Stimulated activated naive CD8-positive, alpha-beta T cell treated with anti-CD3 and anti-CD28 coated beads, Interleukin-15, Interleukin-2, amounts not matched to agents 100 U/mL and 50 U/mL, for 24 hours (primary cell): ENCODE measurements at regions not wholly inside any gene's neighbourhood (a gene's known extent, or its start where the extent isn't known, plus 50 kb on each side); places are given as distances from the start of the nearest gene placed in this dataset.
"Not testable (repeated sequence)": the region's sequence is repeated elsewhere in the genome, so short reads cannot be mapped to it uniquely, and the experiment has no call there.

Source experiments
- ATAC-seq: fragments of 150-1000 bp; cut with Tn5 transposase; one replicate; pipeline ENCODE4 v1.10.0; 2021
- DNase-seq: peaks from one replicate; pipeline ENCODE4 v3.0.0; 2021

GRCh38 chr4:34328939-34329338, 1915.4 kb downstream of the ARAP2 start:
- DNase-seq (no peak), ATAC-seq (no peak)

GRCh38 chr4:34335156-34335555, 1909.2 kb downstream of the ARAP2 start:
- ATAC-seq, DNase-seq: not testable (repeated sequence)

DNA sequence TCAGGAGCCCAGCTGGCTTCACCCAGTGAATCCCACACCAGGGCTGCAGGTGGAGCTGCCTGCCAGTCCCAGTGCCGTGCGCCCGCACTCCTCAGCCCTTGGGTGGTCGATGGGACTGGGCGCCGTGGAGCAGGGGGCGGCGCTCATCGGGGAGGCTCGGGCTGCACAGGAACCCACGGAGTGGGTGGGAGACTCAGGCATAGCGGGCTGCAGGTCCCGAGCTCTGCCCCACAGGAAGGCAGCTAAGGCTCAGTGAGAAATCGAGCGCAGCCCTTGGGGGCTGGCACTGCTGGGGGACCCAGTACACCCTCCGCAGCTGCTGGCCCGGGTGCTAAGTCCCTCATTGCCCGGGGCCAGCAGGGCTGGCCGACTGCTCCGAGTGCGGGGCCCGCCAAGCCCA, 1908.8 kb downstream of the ARAP2 start:
- not testable (repeated sequence) for DNase-seq, ATAC-seq

DNA sequence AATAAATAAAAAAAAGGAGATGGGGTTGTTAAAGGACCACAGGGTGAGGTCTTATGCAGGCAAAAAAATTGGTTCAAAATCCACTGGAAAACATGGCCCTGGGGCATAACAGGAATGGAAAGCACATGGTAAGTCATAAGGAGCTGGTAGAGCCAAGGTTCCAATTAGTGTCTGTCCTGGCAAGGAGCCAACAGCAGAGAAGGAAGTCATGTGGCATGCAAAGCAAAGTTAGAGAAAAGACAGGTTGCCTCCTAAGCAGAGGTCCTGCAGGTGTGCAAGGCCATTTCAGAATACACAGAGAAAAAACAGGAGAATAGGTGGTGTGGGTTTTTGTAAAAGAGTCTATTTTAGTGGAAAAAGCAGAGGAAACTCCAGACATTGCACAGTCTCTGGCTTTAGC, 1881.7 kb downstream of the ARAP2 start:
- DNase-seq (no peak), ATAC-seq (no peak)

DNA sequence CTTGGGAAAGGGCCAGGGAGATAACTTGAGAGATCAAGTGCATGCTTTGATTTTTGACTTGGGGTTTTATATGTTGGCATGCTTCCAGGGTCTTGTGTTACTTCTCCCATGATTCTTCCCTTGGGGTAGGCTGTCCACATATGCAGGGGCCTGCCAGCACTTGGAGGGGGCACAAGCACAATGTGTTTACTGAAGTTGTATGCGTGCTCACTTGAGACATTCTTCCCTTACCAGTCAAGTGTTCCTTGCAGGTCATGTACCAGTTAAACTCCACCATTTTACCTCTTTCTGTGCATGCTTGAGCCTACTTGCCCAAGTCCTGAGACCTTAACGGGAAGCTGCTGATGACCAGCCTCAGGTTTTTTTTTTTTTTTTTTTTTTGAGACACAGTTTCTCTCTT, 1880.5 kb downstream of the ARAP2 start:
- no peak for DNase-seq
- no peak for ATAC-seq

DNA sequence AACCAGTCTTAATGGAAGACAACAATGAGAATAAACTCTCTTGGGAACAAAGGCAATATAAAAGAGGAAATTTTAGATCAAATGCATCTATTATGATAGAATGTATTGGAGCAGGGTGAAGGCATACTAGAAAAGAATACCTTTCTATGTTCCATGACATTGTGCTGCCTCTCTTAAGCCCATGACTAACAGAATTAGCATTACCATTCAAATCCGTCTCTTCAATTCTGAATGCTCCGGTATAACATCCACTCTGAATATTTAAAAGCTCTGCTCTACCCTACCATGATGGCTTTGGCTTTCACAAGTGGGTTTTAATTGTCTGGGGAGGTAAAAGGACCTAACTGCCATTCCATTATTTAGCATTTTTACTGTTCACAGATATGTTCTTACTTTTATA, 1878.4 kb downstream of the ARAP2 start:
- DNase-seq (no peak), ATAC-seq (no peak)

GRCh38 chr4:34371676-34372075, 1872.6 kb downstream of the ARAP2 start:
- no peak for ATAC-seq
- no peak for DNase-seq

- ATAC-seq (no peak), DNase-seq (no peak)
These were observed 1871.5 kb downstream of the ARAP2 start for GRCh38 chr4:34372815-34373214.

- no peak for ATAC-seq
- no peak for DNase-seq
These were observed 1870.9 kb downstream of the ARAP2 start for GRCh38 chr4:34373456-34373855.

DNA sequence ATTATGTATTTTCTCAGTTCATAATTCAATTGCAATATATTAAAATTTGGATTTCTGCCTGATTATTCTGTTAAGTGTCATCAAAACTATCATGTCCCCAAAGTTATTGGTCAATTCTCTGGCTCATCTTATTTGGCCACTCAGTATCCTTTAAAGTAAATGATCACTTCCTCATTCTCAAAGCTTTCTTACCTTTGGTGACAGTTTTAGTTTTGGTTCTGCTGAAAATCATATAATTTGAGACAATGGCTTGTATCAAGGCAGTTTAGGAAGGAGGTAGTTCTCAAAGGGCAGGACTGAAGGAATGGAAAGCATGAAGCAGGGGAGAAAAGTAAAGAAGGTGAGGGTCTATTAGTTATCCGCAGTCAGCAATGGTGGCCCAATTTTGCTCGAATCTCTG, 1832.1 kb downstream of the ARAP2 start:
- DNase-seq (no peak), ATAC-seq (no peak)

GRCh38 chr4:34412911-34413310, 1831.4 kb downstream of the ARAP2 start:
- DNase-seq (no peak), ATAC-seq (no peak)

- DNase-seq: no peak
- no peak for ATAC-seq
These were observed 1827.2 kb downstream of the ARAP2 start for GRCh38 chr4:34417160-34417559.

DNA sequence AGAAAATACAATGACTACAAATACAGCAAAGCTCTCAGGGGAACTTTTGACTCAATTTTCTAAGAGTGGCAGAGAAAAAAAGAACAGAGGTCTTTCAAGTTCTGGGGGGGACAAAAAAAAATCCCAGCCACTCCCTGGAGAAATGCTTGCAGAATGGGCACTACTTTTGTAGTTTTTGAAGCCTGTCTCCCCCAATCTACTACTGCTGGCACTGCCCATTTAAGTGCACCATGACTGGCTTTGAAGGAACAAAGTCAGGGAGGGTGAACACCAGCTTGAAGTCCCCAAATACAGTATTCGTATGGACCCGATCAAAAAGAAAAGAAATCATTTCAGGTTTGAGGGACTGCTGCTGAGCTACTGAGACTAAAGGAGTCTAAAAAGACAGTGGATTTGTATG, 1824.4 kb downstream of the ARAP2 start:
- DNase-seq (no peak), ATAC-seq (no peak)

DNA sequence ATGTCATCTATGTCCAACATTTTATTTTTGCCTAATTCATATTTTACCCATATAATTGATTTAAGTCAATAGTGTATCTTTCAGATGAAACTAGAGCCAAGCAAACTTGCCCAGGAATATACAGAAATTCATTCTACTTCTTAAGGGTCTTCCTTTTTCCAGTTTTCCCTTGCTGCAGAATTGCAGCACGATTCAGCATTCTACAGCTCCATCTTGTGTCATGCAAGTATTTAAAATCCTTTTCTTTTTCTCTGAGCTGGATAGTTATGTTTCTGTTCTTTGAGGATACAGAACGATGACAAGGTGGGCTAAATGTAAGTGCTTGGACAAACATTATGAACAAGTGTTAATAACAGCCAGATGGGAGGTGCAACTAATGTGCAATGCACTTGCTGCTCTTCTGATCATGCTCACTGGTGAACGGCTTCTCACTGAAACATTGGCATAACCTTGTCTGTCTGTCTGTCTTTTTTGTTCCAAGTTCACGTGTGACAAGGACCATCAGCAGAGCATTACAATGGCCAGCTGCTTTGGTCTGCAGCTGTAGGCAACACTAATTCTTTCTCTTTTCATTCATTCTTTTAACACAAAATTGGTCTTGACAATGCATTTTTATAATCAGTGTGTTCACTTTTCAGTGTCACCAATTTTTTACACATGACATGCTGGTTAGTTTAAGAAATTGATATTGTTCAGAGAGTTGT, 1821.7 kb downstream of the ARAP2 start:
- DNase-seq: no peak
- no peak for ATAC-seq

GRCh38 chr4:34432706-34433105, 1811.6 kb downstream of the ARAP2 start:
- no peak for ATAC-seq

GRCh38 chr4:34434377-34434776, 1809.9 kb downstream of the ARAP2 start:
- not testable (repeated sequence) for DNase-seq, ATAC-seq

More at GRCh38 chr4:34432706-34433105, 1811.6 kb downstream of the ARAP2 start:
- DNase-seq: no peak

DNA sequence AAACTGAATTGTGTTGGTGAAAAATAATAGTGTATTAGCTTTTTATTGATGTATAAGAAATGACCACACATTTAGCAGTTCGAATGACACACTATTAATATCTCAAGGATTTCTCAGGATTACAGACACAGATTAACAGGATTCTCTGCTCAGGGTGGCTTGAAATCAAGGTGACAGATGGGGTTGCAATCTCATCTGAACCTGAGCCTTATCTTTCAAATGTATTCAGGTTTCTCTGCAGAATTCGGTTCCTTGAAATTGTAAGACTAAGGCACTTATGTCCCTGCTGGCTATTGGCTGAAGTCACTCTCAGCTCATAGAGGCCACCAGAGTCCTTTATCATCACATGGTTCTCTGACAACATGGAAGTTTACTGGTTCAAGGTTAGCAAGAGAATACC, 1780.1 kb downstream of the ARAP2 start:
- ATAC-seq (no peak), DNase-seq (no peak)

DNA sequence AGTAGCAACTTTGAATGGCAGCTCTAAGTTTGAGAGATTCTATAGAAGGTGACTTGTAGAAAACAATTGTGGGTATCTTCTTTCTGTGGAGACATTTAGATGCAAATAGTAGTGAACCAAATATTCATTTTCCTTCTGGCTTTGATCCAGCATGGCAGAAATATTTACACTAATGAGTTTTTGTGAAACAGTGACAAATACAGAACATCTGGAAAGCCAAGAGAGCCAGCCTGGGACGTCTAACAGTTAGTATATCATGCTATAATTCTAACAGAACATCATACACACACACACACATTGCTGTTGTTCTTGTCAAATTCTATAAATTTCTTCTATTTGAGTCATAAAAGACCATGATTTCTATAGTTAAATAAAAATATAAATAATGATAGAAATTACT, 1777.9 kb downstream of the ARAP2 start:
- DNase-seq: no peak

GRCh38 chr4:34469516-34469915, 1774.8 kb downstream of the ARAP2 start:
- DNase-seq (no peak), ATAC-seq (no peak)

More for the DNA sequence above, 1777.9 kb downstream of the ARAP2 start:
- no peak for ATAC-seq

DNA sequence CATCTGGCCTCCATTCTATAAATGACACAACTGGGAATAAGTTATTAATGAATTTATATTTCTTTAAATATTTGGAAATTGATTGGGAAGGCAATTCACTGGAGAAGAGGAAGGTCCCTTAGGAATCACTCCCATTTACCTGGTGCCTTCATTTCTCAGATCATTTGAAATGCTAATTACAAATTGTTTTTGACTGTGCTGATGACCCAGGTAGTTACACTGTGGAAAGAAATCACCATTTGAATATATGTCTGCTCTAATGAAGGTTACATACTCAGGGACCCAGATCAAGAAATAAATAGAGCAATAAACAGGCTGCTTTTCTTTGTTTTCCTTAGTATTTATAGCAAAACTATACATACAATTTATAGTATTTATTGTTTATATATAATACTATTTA, 1759.1 kb downstream of the ARAP2 start:
- no peak for ATAC-seq
- no peak for DNase-seq

GRCh38 chr4:34486461-34487363, 1757.6 kb downstream of the ARAP2 start:
- no peak for ATAC-seq
- DNase-seq: no peak

GRCh38 chr4:34492414-34492813, 1751.9 kb downstream of the ARAP2 start:
- no peak for DNase-seq
- no peak for ATAC-seq

GRCh38 chr4:34502086-34502485, 1742.2 kb downstream of the ARAP2 start:
- no peak for DNase-seq
- ATAC-seq: no peak
